Fibroblast of skin of left quadriceps (primary cell): ENCODE measurements at regions not wholly inside any gene's neighbourhood (a gene's known extent, or its start where the extent isn't known, plus 50 kb on each side); places are given as distances from the start of the nearest gene placed in this dataset.
"Not testable (repeated sequence)": the region's sequence is repeated elsewhere in the genome, so short reads cannot be mapped to it uniquely, and the experiment has no call there.

Experiments
- DNase-seq, 2 experiments: peaks; one replicate each; pipeline ENCODE4 v3.0.0-alpha.2; 2013; ENCODE audit warnings: low read depth in 2 of 2

GRCh38 chr7:50856231-50856630, 73.5 kb upstream of the GRB10 start:
- DNase-seq: no peak

GRCh38 chr7:50855526-50855925, 72.8 kb upstream of the GRB10 start:
- no peak for DNase-seq

GRCh38 chr7:50854831-50855230, 72.1 kb upstream of the GRB10 start:
- no peak for DNase-seq

GRCh38 chr7:50854247-50854646, 71.6 kb upstream of the GRB10 start:
- DNase-seq: no peak

GRCh38 chr7:50853311-50853710, 70.6 kb upstream of the GRB10 start:
- no peak for DNase-seq

- no peak for DNase-seq
Measured at GRCh38 chr7:50852901-50853300, 70.2 kb upstream of the GRB10 start.

GRCh38 chr7:50851891-50852290, 69.2 kb upstream of the GRB10 start:
- no peak for DNase-seq

GRCh38 chr7:50851451-50851850, 68.8 kb upstream of the GRB10 start:
- DNase-seq: no peak

- DNase-seq: no peak
Measured at GRCh38 chr7:50849991-50850390, 67.3 kb upstream of the GRB10 start.

- no peak for DNase-seq
Measured at GRCh38 chr7:50848203-50848602, 65.5 kb upstream of the GRB10 start.

GRCh38 chr7:50844861-50845260, 62.2 kb upstream of the GRB10 start:
- not testable (repeated sequence) for DNase-seq

GRCh38 chr7:50842041-50842440, 59.3 kb upstream of the GRB10 start:
- no peak for DNase-seq

- peak in 1 of 2 experiments; percentile 11 for DNase-seq
Measured at GRCh38 chr7:50838675-50839377, 56.1 kb upstream of the GRB10 start.

GRCh38 chr7:50837965-50838364, 55.3 kb upstream of the GRB10 start:
- no peak for DNase-seq

GRCh38 chr7:50836646-50837045, 54.0 kb upstream of the GRB10 start:
- no peak for DNase-seq

- no peak for DNase-seq
Measured at GRCh38 chr7:50835156-50835555, 52.5 kb upstream of the GRB10 start.

- no peak for DNase-seq
Measured at GRCh38 chr7:50834679-50835078, 52.0 kb upstream of the GRB10 start.

GRCh38 chr7:50834031-50834535, 51.4 kb upstream of the GRB10 start:
- DNase-seq: no peak

- no peak for DNase-seq
Measured at GRCh38 chr7:50832744-50833143, 50.0 kb upstream of the GRB10 start.
